ENCODE measurements at regions not wholly inside any gene's neighbourhood (a gene's known extent, or its start where the extent isn't known, plus 50 kb on each side); places are given as distances from the start of the nearest gene placed in this dataset.

DNA sequence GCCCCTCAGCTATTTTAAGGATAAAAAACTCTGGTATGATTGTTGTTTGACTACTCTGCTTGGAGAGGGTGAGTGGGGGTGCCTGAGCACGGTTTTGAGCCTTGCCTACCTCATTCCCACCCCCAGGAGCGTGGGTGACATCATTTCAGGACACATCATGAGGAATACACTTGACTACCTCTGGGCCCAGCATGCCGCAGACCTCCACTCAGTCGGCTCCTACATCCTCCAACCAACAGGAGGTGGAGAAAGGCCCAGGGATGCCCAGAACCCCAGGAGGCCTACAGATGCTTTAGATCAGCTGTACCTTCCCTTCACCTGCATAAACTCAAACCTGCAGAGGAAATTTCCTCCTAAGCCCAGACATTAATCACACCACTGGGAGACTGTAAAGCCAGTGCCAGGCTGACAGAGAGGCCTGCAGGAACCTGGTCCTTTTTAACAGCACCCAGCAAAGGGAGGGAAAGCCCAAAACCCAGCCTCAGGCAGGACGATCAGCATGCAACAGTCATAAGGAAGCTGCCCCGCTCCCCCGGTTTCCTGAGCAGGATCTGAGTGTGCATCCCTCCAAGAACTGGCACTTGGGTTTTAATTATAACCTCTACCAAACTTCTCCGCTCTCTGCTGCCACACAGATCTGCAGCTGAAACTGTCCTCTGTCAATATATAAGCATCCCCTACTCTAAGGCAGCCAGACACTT lies 61.7 kb upstream of the ZNRF2 start:
- BruUV-seq (replicated peaks), result no TSS peak
- Mint-ChIP-seq H3K9me3 (ENCODE audit: unreplicated experiment) (peaks cover 9% of the 10 kb centered on the region), H3K27me3 (ENCODE audit: insufficient read depth, unreplicated experiment) (no peaks in the 10 kb centered on the region), H3K36me3 (ENCODE audit: insufficient read depth, unreplicated experiment) (no peaks in the 10 kb centered on the region), H3K4me1 (ENCODE audit: insufficient read depth, unreplicated experiment) (peaks cover 32% of the 10 kb centered on the region), H3K27ac (ENCODE audit: low read depth, unreplicated experiment) (no peak overlapping the region), H3K4me3 (ENCODE audit: unreplicated experiment) (no peak overlapping the region)
- intact Hi-C loops (cut with micrococcal nuclease), result no loop called here
- POLR2A ChIA-PET, result interaction anchor here (0.7 kb wide), 1 partner anchor 28 kb away, joined by 3 read pairs; no protein-coding TSS in a partner anchor
- CTCF ChIA-PET, result no interaction called here
- TF ChIP-seq, protein P1, sequence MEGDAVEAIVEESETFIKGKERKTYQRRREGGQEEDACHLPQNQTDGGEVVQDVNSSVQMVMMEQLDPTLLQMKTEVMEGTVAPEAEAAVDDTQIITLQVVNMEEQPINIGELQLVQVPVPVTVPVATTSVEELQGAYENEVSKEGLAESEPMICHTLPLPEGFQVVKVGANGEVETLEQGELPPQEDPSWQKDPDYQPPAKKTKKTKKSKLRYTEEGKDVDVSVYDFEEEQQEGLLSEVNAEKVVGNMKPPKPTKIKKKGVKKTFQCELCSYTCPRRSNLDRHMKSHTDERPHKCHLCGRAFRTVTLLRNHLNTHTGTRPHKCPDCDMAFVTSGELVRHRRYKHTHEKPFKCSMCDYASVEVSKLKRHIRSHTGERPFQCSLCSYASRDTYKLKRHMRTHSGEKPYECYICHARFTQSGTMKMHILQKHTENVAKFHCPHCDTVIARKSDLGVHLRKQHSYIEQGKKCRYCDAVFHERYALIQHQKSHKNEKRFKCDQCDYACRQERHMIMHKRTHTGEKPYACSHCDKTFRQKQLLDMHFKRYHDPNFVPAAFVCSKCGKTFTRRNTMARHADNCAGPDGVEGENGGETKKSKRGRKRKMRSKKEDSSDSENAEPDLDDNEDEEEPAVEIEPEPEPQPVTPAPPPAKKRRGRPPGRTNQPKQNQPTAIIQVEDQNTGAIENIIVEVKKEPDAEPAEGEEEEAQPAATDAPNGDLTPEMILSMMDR (IDR thresholded peaks at IDR 0.05; ENCODE audit: unreplicated experiment), result no peak
- no peak for DNase-seq (ENCODE audit: unreplicated experiment)

DNA sequence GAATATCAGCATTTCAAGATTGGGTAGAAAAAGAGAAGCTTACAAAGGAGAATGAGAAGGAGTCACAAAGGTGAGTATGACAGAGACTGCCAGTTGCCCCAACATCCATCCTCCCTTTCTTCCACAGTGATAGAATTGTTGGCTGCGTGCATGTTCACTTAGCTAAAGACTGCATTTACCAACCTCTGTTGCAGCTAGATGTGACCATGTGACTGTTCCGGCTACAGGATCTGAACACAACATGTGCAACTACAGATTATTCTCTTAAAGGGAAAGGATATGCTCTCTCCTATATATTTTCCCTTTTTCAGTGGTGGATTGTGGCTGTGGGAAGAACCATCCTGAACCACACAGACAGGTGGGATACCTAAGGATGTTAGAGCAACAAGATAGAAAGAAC lies 60.5 kb upstream of the ZNRF2 start:
- TF ChIP-seq, protein P1 (IDR thresholded peaks at IDR 0.05; ENCODE audit: unreplicated experiment), result no peak
- peaks cover 32% of the 10 kb centered on the region for H3K4me1 Mint-ChIP-seq (ENCODE audit: insufficient read depth, unreplicated experiment)
- intact Hi-C loops (cut with micrococcal nuclease), result no loop called here
- POLR2A ChIA-PET, result interaction anchor here (1.0 kb wide), 1 partner anchor 196 kb away, joined by 3 read pairs; no protein-coding TSS in a partner anchor
- DNase-seq (ENCODE audit: unreplicated experiment), result no peak
- CTCF ChIA-PET, result interaction anchor here (0.7 to 1.6 kb wide), 2 partner anchors 52 to 287 kb away, joined by 3 read pairs; no protein-coding TSS in a partner anchor
- no peak overlapping the region for H3K27ac Mint-ChIP-seq (ENCODE audit: low read depth, unreplicated experiment)
- no peaks in the 10 kb centered on the region for H3K27me3 Mint-ChIP-seq (ENCODE audit: insufficient read depth, unreplicated experiment)
- peaks cover 9% of the 10 kb centered on the region for H3K9me3 Mint-ChIP-seq (ENCODE audit: unreplicated experiment)
- H3K36me3 Mint-ChIP-seq (ENCODE audit: insufficient read depth, unreplicated experiment), result no peaks in the 10 kb centered on the region
- H3K4me3 Mint-ChIP-seq (ENCODE audit: unreplicated experiment), result no peak overlapping the region
- BruUV-seq (replicated peaks), result no TSS peak

DNA sequence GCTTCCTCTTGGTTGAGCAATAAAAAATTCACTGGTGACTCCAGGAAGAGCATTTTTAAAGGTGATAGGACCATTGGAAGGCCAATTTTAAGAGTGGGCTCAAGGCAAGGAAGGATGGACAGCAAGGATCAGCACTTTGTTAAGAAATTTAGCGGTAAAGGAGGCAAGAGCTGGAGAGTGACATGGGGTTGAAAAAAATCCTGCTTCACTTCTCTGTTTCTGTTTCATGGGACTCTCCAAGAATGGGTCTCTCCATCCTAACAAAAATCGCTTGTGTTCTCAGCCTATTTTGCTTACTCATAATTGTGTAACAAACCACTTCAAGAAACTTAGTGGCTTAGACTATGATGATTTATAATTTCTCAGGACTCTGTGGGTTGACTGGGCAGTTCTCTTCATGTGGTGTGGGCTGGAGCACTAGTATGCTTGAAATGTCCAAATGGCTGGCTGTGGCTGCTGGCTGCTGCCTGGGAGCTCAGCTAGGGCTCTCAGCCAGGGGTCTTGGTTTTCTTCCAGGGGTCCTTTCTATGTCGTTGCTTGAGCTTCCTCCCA lies 59.8 kb upstream of the ZNRF2 start:
- no peak overlapping the region for H3K4me3 Mint-ChIP-seq (ENCODE audit: unreplicated experiment)
- no peaks in the 10 kb centered on the region for H3K27me3 Mint-ChIP-seq (ENCODE audit: insufficient read depth, unreplicated experiment)
- CTCF ChIA-PET, result interaction anchor here (0.7 to 1.6 kb wide), 2 partner anchors 51 to 287 kb away, joined by 3 read pairs; no protein-coding TSS in a partner anchor
- POLR2A ChIA-PET, result interaction anchor here (1.0 to 1.8 kb wide), 3 partner anchors 16 to 197 kb away, joined by 3 to 8 read pairs (median 4); no protein-coding TSS in a partner anchor
- no peaks in the 10 kb centered on the region for H3K36me3 Mint-ChIP-seq (ENCODE audit: insufficient read depth, unreplicated experiment)
- peak overlapping the region; percentile 28 for H3K27ac Mint-ChIP-seq (ENCODE audit: low read depth, unreplicated experiment)
- peaks cover 7% of the 10 kb centered on the region for H3K9me3 Mint-ChIP-seq (ENCODE audit: unreplicated experiment)
- peaks cover 32% of the 10 kb centered on the region for H3K4me1 Mint-ChIP-seq (ENCODE audit: insufficient read depth, unreplicated experiment)
- BruUV-seq (replicated peaks), result no TSS peak
- DNase-seq (ENCODE audit: unreplicated experiment), result peak; percentile 56
- TF ChIP-seq, protein P1 (IDR thresholded peaks at IDR 0.05; ENCODE audit: unreplicated experiment), result no peak
- intact Hi-C loops (cut with micrococcal nuclease), result loop anchor here (5.0 kb wide), 1 partner anchor 52 kb away; no protein-coding TSS in a partner anchor

DNA sequence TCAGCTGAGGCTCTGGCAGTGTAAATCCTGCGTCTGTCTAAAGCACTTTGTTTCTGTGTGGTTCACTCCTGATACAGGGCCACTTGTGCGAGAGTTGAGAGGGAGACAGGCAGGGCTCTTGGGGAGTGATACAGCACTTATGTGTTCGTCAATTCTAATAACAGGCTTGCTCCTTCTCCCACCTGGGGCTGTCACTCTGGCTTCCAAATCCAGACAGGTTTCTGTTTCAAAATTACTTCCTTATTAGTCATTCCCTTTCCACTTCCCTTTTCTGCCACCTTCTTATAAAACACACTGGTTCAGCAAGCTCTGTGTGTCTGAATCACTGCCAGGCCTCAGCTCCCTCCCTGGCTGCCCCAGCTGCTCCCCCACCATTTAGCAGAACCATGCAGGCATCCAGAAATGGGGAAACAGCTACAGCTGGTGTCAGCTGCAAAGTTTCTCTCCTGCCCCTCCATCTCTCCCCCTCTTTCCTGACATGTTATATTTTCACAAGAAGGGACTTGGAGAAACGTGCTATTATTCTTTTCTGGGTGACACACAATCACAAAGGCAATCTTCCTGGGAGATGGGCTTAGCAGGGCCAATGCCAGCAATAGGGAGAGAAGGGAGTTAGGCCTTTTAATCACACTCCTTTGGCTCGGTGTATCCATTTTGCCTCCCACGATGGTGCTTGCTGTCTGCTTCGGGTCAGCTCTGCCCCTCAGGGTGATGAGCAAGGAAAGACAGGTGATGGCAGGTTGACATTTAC lies 58.4 kb upstream of the ZNRF2 start:
- POLR2A ChIA-PET, result interaction anchor here (0.6 to 1.8 kb wide), 7 partner anchors 11 to 53 kb away, joined by 3 to 8 read pairs (median 4); no protein-coding TSS in a partner anchor
- no TSS peak for BruUV-seq (replicated peaks)
- no peaks in the 10 kb centered on the region for H3K27me3 Mint-ChIP-seq (ENCODE audit: insufficient read depth, unreplicated experiment)
- TF ChIP-seq, protein P1 (IDR thresholded peaks at IDR 0.05; ENCODE audit: unreplicated experiment), result no peak
- peak; percentile 86 for DNase-seq (ENCODE audit: unreplicated experiment)
- H3K4me1 Mint-ChIP-seq (ENCODE audit: insufficient read depth, unreplicated experiment), result peaks cover 32% of the 10 kb centered on the region
- no peaks in the 10 kb centered on the region for H3K36me3 Mint-ChIP-seq (ENCODE audit: insufficient read depth, unreplicated experiment)
- no peaks in the 10 kb centered on the region for H3K9me3 Mint-ChIP-seq (ENCODE audit: unreplicated experiment)
- H3K27ac Mint-ChIP-seq (ENCODE audit: low read depth, unreplicated experiment), result peak overlapping the region; percentile 54
- intact Hi-C loops (cut with micrococcal nuclease), result loop anchor here (5.0 kb wide), 1 partner anchor 54 kb away; no protein-coding TSS in a partner anchor
- CTCF ChIA-PET, result interaction anchor here (0.5 to 1.9 kb wide), 6 partner anchors 9 to 338 kb away, joined by 3 to 7 read pairs (median 3); no protein-coding TSS in a partner anchor
- H3K4me3 Mint-ChIP-seq (ENCODE audit: unreplicated experiment), result no peak overlapping the region

Data from MCF 10A (cell line).